ENCODE measurements at regions not wholly inside any gene's neighbourhood (a gene's known extent, or its start where the extent isn't known, plus 50 kb on each side); places are given as distances from the start of the nearest gene placed in this dataset.

- TF ChIP-seq CTCF (conservative IDR thresholded peaks at IDR 0.05; ENCODE audit: low read length): no peak
- TF ChIP-seq EZH2phosphoT487 (IDR thresholded peaks at IDR 0.05; ENCODE audit: borderline replicate concordance, low read depth, low read length): no peak
Observed at GRCh38 chr1:168825820-168826219, 96.8 kb upstream of the DPT start.
